ENCODE measurements at regions not wholly inside any gene's neighbourhood (a gene's known extent, or its start where the extent isn't known, plus 50 kb on each side); places are given as distances from the start of the nearest gene placed in this dataset.

DNA sequence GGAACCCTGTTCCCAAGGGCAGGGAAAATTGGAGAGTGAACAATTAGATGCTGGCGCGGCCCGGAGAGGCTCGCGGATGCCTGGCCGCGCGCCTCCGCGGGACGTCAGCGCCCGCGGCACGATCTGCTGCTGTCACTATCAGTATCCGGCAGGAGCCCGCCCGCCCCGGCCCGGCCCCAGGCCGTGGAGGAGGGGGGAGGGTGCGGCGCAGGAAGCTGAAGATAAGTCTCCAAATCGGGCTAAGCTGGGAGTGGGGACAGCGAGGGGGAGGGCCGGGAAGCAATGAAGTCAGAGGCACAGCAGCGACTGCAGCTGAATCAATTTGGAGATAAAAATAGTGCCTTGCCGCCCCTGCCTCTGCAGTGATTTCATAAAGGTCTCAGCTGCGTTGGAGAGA is 441.5 kb upstream of the KLF12 start (continued):
- TF ChIP-seq ZNF609 (CRISPR knock-in tag; IDR thresholded peaks at IDR 0.05; ENCODE audit: borderline replicate concordance) (no peak), HDAC3 (IDR thresholded peaks at IDR 0.05; ENCODE audit: borderline replicate concordance, partially characterized antibody) (no peak), TCF3 (CRISPR knock-in tag; IDR thresholded peaks at IDR 0.05) (peak; percentile 72), ZBTB17 (CRISPR knock-in tag; IDR thresholded peaks at IDR 0.05) (no peak), ZNF197 (CRISPR knock-in tag; IDR thresholded peaks at IDR 0.05; ENCODE audit: low read depth) (no peak), MCM7 (IDR thresholded peaks at IDR 0.05) (no peak), RBFOX2 (IDR thresholded peaks at IDR 0.05; ENCODE audit: low read depth, low read length) (no peak), SAFB2 (IDR thresholded peaks at IDR 0.05; ENCODE audit: borderline replicate concordance, low read depth, low read length, severe bottlenecking) (no peak), XRCC3 (IDR thresholded peaks at IDR 0.05) (no peak), NCOR1 (IDR thresholded peaks at IDR 0.05) (peak; percentile 59), MECOM (CRISPR knock-in tag; IDR thresholded peaks at IDR 0.05) (no peak), ATF1 (CRISPR knock-in tag; IDR thresholded peaks at IDR 0.05) (no peak), ATF1 (tag; IDR thresholded peaks at IDR 0.05) (peak; percentile 42; the same call in 1 of the 2 replicates), PHB2 (IDR thresholded peaks at IDR 0.05; ENCODE audit: low read depth) (no peak), HNRNPH1 (optimal IDR thresholded peaks at IDR 0.05; ENCODE audit: low read depth, low read length) (no peak), HNRNPK (IDR thresholded peaks at IDR 0.05; ENCODE audit: low read depth, low read length, poor library complexity, severe bottlenecking) (no peak), TFAP4 (CRISPR knock-in tag; IDR thresholded peaks at IDR 0.05; ENCODE audit: borderline replicate concordance) (0 out of 2 replicates have a peak, but pooled peaks have one; percentile 19), BHLHE40 (IDR thresholded peaks at IDR 0.05; ENCODE audit: low read length) (peak; percentile 48; the same call in 1 of the 2 replicates), CCAR2 (IDR thresholded peaks at IDR 0.05; ENCODE audit: low read depth, low read length) (no peak), TAL1 (IDR thresholded peaks at IDR 0.05) (peak; percentile 59), TARDBP (IDR thresholded peaks at IDR 0.05) (0 out of 2 replicates have a peak, but pooled peaks have one; percentile 55), HOXB6 (CRISPR knock-in tag; IDR thresholded peaks at IDR 0.05; ENCODE audit: borderline replicate concordance) (no peak), ZKSCAN1 (IDR thresholded peaks at IDR 0.05; ENCODE audit: low read depth, low read length) (no peak), ARNT (IDR thresholded peaks at IDR 0.05) (no peak), RBM14 (IDR thresholded peaks at IDR 0.05; ENCODE audit: borderline replicate concordance, insufficient read depth, low read depth, low read length) (no peak)
- TF ChIP-seq, protein P1, sequence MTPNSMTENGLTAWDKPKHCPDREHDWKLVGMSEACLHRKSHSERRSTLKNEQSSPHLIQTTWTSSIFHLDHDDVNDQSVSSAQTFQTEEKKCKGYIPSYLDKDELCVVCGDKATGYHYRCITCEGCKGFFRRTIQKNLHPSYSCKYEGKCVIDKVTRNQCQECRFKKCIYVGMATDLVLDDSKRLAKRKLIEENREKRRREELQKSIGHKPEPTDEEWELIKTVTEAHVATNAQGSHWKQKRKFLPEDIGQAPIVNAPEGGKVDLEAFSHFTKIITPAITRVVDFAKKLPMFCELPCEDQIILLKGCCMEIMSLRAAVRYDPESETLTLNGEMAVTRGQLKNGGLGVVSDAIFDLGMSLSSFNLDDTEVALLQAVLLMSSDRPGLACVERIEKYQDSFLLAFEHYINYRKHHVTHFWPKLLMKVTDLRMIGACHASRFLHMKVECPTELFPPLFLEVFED (CRISPR knock-in tag; conservative IDR thresholded peaks at IDR 0.05): no peak

All from K562 (cell line).